Kidney (tissue), 13 donors: ENCODE measurements at regions not wholly inside any gene's neighbourhood (a gene's known extent, or its start where the extent isn't known, plus 50 kb on each side); places are given as distances from the start of the nearest gene placed in this dataset.

Experiments
- DNase-seq, 5 donors: peaks; one replicate each; pipeline ENCODE4 v3.0.0-alpha.2; 2013 to 2020
- FAIRE-seq: peaks from 2 replicates; lab custom pipeline; 2012; peaks lifted over from hg19 to GRCh38; lab: Jason Lieb, UNC
- H3K27ac ChIP-seq, 2 donors: one replicate each; pipeline ENCODE4 v1.7.0; 2013; ENCODE audit warnings: low read depth in 2 of 2, low read length in 2 of 2, inconsistent platforms in 1 of 2
- H3K27me3 ChIP-seq: one replicate; pipeline ENCODE4 v1.7.1; 2013; ENCODE audit warnings: low read length, inconsistent platforms; ENCODE audit not compliant: control insufficient read depth, insufficient read depth
- H3K36me3 ChIP-seq, 3 donors: one replicate each; pipeline versions ENCODE4 v1.7.0 to v1.7.1; 2013; ENCODE audit warnings: low read length in 3 of 3, control low read depth in 1 of 3, inconsistent platforms in 1 of 3; ENCODE audit not compliant: insufficient read depth in 3 of 3, control insufficient read depth in 2 of 3
- H3K4me1 ChIP-seq, 3 donors: one replicate each; pipeline versions ENCODE4 v1.7.0 to v1.7.1; 2013; ENCODE audit warnings: low read length in 3 of 3, inconsistent platforms in 1 of 3, low read depth in 1 of 3; ENCODE audit not compliant: control insufficient read depth in 2 of 3, insufficient read depth in 2 of 3
- H3K4me3 ChIP-seq, 3 donors: one replicate each; pipeline versions ENCODE4 v1.7.0 to v1.8.1; 2013; ENCODE audit warnings: low read length in 3 of 3, control low read depth in 1 of 3, inconsistent platforms in 1 of 3
- H3K9ac ChIP-seq, 3 donors: one replicate each; pipeline versions ENCODE4 v1.7.0 to v1.7.1; 2013; ENCODE audit warnings: low read length in 3 of 3, control low read depth in 1 of 3, inconsistent platforms in 1 of 3
- H3K9me3 ChIP-seq, 3 donors: one replicate each; pipeline versions ENCODE4 v1.7.0 to v1.7.1; 2013; ENCODE audit warnings: low read length in 3 of 3, control low read depth in 1 of 3, inconsistent platforms in 1 of 3; ENCODE audit not compliant: control insufficient read depth in 2 of 3, insufficient read depth in 1 of 3
- CTCF ChIP-seq: IDR thresholded peaks from 3 replicates; pipeline ENCODE4 v1.5.1; 2012; ENCODE audit warnings: mild to moderate bottlenecking, moderate library complexity, borderline replicate concordance; ENCODE audit not compliant: insufficient read depth; ENCODE audit errors: extremely low read depth
- intact Hi-C: fragments of 100-400 bp; cut with DNase I; formaldehyde crosslinking; loops from one replicate; pipeline ENCODE4 v1.11.1; 2022
- donor health status: control.
- donor health status: control.
- donor health status: control.
- donor health status: control.
- donor health status: control.
- donor health status: DM: yes; HTN: yes; CAD: no.
- donor health status: Normal renal cell carcinoma (clear cell type).

GRCh38 chr5:175202463-175203068 lies 241.4 kb downstream of the DRD1 start:
- H3K27me3 ChIP-seq = no peaks in the 10 kb centered on the region
- no peaks in the 10 kb centered on the region for H3K4me1 ChIP-seq
- H3K9me3 ChIP-seq = no peaks in the 10 kb centered on the region
- no peak overlapping the region for H3K4me3 ChIP-seq
- intact Hi-C loops = no loop called here
- TF ChIP-seq CTCF = no peak
- FAIRE-seq (no peak), DNase-seq (peak in 3 of 5 donors; percentile 68 to 80 (median 76))
- H3K27ac ChIP-seq = no peak overlapping the region
- H3K9ac ChIP-seq = no peak overlapping the region
- H3K36me3 ChIP-seq = no peaks in the 10 kb centered on the region

DNA sequence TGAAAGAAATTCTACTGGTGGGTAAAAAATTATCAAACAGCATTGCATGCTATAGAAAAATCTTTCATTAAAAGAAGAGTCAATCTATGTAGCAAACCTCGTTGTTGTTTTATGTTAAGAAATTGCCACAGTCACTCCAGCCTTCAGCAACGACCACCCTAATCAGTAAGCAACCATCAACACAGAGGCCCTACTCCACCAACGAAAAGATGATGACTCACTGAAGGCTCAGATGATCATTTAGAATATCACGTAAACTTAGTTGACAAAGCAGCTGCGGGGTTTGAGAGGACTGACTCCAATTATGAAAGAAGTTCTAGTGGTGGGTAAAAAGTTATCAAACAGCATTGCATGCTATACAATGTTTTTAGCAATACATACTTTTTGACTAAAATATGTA lies 242.6 kb downstream of the DRD1 start:
- no peaks in the 10 kb centered on the region for H3K27me3 ChIP-seq
- FAIRE-seq = no peak
- no peaks in the 10 kb centered on the region for H3K9me3 ChIP-seq
- no peak for TF ChIP-seq CTCF
- no peak overlapping the region for H3K27ac ChIP-seq
- no peak overlapping the region for H3K4me3 ChIP-seq
- no peak overlapping the region for H3K9ac ChIP-seq
- DNase-seq = no peak
- no peaks in the 10 kb centered on the region for H3K36me3 ChIP-seq
- intact Hi-C loops = no loop called here
- H3K4me1 ChIP-seq = no peaks in the 10 kb centered on the region

DNA sequence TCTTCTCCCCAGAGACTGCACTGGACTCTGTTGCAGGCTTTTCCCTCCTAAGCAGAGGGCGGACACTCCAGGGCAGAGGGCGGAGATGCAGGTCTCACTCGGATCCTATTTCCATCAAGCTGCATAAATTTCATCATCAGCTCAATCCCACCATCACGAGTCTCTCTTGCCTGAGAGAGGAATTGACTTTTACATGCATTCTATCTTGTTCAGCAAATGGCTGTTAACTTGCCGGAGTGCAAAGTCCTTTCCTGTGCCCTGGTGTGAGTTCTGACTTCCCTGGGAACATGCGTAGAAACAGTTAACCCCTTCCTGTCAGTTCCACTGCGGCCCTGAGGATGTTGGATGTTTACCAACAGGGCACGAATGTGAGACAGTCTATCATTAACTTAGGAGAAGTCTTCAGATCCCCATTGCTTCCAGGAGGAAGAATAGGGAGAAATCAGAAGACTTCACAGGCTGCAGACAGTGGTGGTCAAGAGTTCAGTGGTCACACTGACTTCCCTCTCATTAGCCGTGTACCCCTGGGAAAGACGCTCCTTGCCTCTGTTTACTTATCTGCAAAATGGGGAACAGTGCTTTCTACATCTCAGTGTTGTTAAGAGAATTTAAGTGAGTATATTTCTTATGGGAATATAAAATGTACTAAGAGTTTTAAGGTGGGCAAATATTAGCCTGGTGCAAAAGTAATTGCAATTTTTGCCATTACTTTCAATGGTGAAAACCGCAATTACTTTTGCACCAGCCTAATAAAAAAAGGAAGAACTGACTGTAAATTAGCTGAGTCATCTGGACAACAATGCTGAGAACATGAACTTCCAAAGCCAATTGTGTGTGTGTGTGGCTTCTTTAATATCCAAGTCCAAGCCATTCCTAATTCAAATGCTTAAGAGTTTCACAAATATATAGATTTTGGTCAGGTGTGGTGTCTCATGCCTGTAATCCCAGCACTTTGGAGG lies 248.0 kb downstream of the DRD1 start:
- Histone ChIP-seq H3K27ac (no peak overlapping the region), H3K4me3 (no peak overlapping the region), H3K9ac (no peak overlapping the region), H3K4me1 (no peaks in the 10 kb centered on the region), H3K36me3 (no peaks in the 10 kb centered on the region), H3K27me3 (no peaks in the 10 kb centered on the region), H3K9me3 (no peaks in the 10 kb centered on the region)
- peak in 4 of 5 donors; percentile 40 to 76 (median 68) for DNase-seq
- TF ChIP-seq CTCF = no peak
- intact Hi-C loops = no loop called here
- no peak for FAIRE-seq
